ENCODE measurements at regions not wholly inside any gene's neighbourhood (a gene's known extent, or its start where the extent isn't known, plus 50 kb on each side); places are given as distances from the start of the nearest gene placed in this dataset.

DNA sequence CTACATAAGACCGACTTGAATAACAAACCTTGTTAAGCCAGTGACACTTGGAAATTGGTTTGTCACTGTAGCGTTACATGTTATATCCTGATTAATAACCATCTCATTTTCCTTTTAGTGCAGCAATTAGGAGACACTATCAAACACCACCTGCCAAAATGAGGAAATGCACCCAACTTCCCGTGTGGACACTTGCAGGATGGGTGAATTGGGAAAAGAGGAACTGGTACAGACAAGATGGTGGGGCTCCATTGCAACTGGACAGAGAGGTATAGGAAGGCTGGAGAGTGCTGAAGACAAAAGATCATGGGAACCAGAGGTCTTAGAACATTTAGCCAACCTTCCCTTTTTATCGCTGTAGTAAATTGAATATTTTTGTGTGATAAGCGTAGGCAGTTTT, 816.3 kb upstream of the HS6ST1 start:
- no peaks in the 10 kb centered on the region for H3K4me1 ChIP-seq
- no peak overlapping the region for H3K27ac ChIP-seq
- DNase-seq (no peak), ATAC-seq (no peak)
- intact Hi-C loops (cut with DNase I): no loop called here
- no peak for TF ChIP-seq CTCF (IDR thresholded peaks at IDR 0.05)
- H3K9me3 ChIP-seq: no peaks in the 10 kb centered on the region
- H3K36me3 ChIP-seq: no peaks in the 10 kb centered on the region
- no peaks in the 10 kb centered on the region for H3K27me3 ChIP-seq
- H3K4me3 ChIP-seq: no peak overlapping the region

GRCh38 chr2:129139380-129139779, 820.7 kb upstream of the HS6ST1 start:
- Histone ChIP-seq H3K4me1 (no peaks in the 10 kb centered on the region), H3K36me3 (no peaks in the 10 kb centered on the region), H3K9me3 (no peaks in the 10 kb centered on the region), H3K27ac (no peak overlapping the region), H3K27me3 (no peaks in the 10 kb centered on the region), H3K4me3 (no peak overlapping the region)
- intact Hi-C loops (cut with DNase I): no loop called here
- ATAC-seq (no peak), DNase-seq (no peak)
- TF ChIP-seq CTCF (IDR thresholded peaks at IDR 0.05): no peak

DNA sequence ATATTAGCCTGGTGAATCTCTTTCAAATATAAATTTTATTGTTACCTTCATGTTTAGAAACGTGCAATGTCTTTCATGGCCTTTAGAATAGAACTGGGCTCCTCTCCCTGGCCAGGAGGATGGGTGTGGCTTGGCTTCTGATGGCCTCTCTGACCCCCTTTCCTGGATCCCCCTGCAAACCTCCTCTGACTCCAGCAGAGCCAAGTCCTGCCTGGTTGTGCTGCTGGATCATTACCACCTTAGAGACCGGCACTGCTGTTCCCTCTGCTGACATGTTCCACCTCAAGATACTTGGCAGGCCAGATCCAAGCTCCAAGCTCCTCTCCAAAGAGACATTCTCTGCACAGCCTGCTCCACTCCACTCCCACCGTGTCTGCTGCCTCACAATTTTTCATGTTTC, 823.8 kb upstream of the HS6ST1 start:
- H3K9me3 ChIP-seq: no peaks in the 10 kb centered on the region
- ATAC-seq (no peak), DNase-seq (no peak)
- H3K27ac ChIP-seq: no peak overlapping the region
- H3K4me1 ChIP-seq: no peaks in the 10 kb centered on the region
- no peak overlapping the region for H3K4me3 ChIP-seq
- no peak for TF ChIP-seq CTCF (IDR thresholded peaks at IDR 0.05)
- no peaks in the 10 kb centered on the region for H3K27me3 ChIP-seq
- intact Hi-C loops (cut with DNase I): no loop called here
- no peaks in the 10 kb centered on the region for H3K36me3 ChIP-seq

GRCh38 chr2:129144082-129144791, 825.6 kb upstream of the HS6ST1 start:
- intact Hi-C loops (cut with DNase I): no loop called here
- Histone ChIP-seq H3K9me3 (no peaks in the 10 kb centered on the region), H3K27me3 (no peaks in the 10 kb centered on the region), H3K36me3 (no peaks in the 10 kb centered on the region), H3K4me3 (no peak overlapping the region), H3K4me1 (no peaks in the 10 kb centered on the region), H3K27ac (no peak overlapping the region)
- peak; percentile 17 for ATAC-seq
- DNase-seq: no peak
- TF ChIP-seq CTCF (IDR thresholded peaks at IDR 0.05): no peak

- ATAC-seq: no peak
- intact Hi-C loops (cut with DNase I): no loop called here
Measured at GRCh38 chr2:129152514-129152913, 827.0 kb upstream of the RAB6C start.

More at GRCh38 chr2:129152514-129152913, 827.0 kb upstream of the RAB6C start:
- Histone ChIP-seq H3K36me3 (no peaks in the 10 kb centered on the region), H3K4me1 (no peaks in the 10 kb centered on the region), H3K27me3 (no peaks in the 10 kb centered on the region), H3K9me3 (no peaks in the 10 kb centered on the region), H3K27ac (no peak overlapping the region), H3K4me3 (no peak overlapping the region)
- TF ChIP-seq CTCF (IDR thresholded peaks at IDR 0.05): no peak
- no peak for DNase-seq
